Bone marrow (tissue), 2 donors: ENCODE measurements at regions not wholly inside any gene's neighbourhood (a gene's known extent, or its start where the extent isn't known, plus 50 kb on each side); places are given as distances from the start of the nearest gene placed in this dataset.

Experiments
- DNase-seq, 2 donors: peaks; one replicate each; lab custom pipeline; 2025; lab: John Stamatoyannopoulos, UW

GRCh38 chr2:153105829-153106578, 372.6 kb downstream of the RPRM start:
- DNase-seq, result no peak

- DNase-seq, result no peak
These were observed 377.4 kb downstream of the RPRM start for GRCh38 chr2:153101187-153101586.

GRCh38 chr2:153100151-153100550, 378.4 kb downstream of the RPRM start:
- DNase-seq, result no peak

GRCh38 chr2:153098073-153098472, 379.7 kb downstream of the ARL6IP6 start:
- no peak for DNase-seq

GRCh38 chr2:153096272-153096671, 377.9 kb downstream of the ARL6IP6 start:
- no peak for DNase-seq

GRCh38 chr2:153091344-153091743, 372.9 kb downstream of the ARL6IP6 start:
- no peak for DNase-seq

- no peak for DNase-seq
These were observed 360.9 kb downstream of the ARL6IP6 start for GRCh38 chr2:153079315-153079714.

GRCh38 chr2:153077311-153077710, 358.9 kb downstream of the ARL6IP6 start:
- no peak for DNase-seq

GRCh38 chr2:153074207-153074606, 355.8 kb downstream of the ARL6IP6 start:
- DNase-seq, result no peak

GRCh38 chr2:153072813-153073212, 354.4 kb downstream of the ARL6IP6 start:
- no peak for DNase-seq

- no peak for DNase-seq
These were observed 353.7 kb downstream of the ARL6IP6 start for GRCh38 chr2:153072077-153072476.

- DNase-seq, result no peak
These were observed 352.7 kb downstream of the ARL6IP6 start for GRCh38 chr2:153071090-153071489.

GRCh38 chr2:153068915-153069314, 350.5 kb downstream of the ARL6IP6 start:
- no peak for DNase-seq

- DNase-seq, result no peak
These were observed 349.6 kb downstream of the ARL6IP6 start for GRCh38 chr2:153068052-153068451.

GRCh38 chr2:153059338-153060052, 341.1 kb downstream of the ARL6IP6 start:
- no peak for DNase-seq

- DNase-seq, result no peak
These were observed 339.3 kb downstream of the ARL6IP6 start for GRCh38 chr2:153057743-153058142.

GRCh38 chr2:153055182-153055581, 336.8 kb downstream of the ARL6IP6 start:
- DNase-seq, result no peak

- DNase-seq, result no peak
These were observed 334.6 kb downstream of the ARL6IP6 start for GRCh38 chr2:153052807-153053559.

GRCh38 chr2:153047220-153047619, 328.8 kb downstream of the ARL6IP6 start:
- DNase-seq, result no peak

GRCh38 chr2:153043385-153043784, 325.0 kb downstream of the ARL6IP6 start:
- DNase-seq, result no peak

- no peak for DNase-seq
These were observed 310.2 kb downstream of the ARL6IP6 start for GRCh38 chr2:153028626-153029025.

- DNase-seq, result no peak
These were observed 309.1 kb downstream of the ARL6IP6 start for GRCh38 chr2:153027533-153027932.

GRCh38 chr2:153020201-153020600, 301.8 kb downstream of the ARL6IP6 start:
- DNase-seq, result no peak
